Loucy (cell line): ENCODE measurements at regions not wholly inside any gene's neighbourhood (a gene's known extent, or its start where the extent isn't known, plus 50 kb on each side); places are given as distances from the start of the nearest gene placed in this dataset.

ENCODE experiments used
- EZH2phosphoT487 ChIP-seq: fragments of 200-600 bp; IDR thresholded peaks from 2 replicates; pipeline ENCODE4 v1.6.1; 2018; ENCODE audit warnings: antibody characterized with exemption, mild to moderate bottlenecking, moderate library complexity, borderline replicate concordance
- TF ChIP-seq, protein P1 (sequence below): fragments of 200-600 bp; sonication (generic); conservative IDR thresholded peaks from 2 replicates; pipeline ENCODE4 v1.5.1; 2014; ENCODE audit warnings: mild to moderate bottlenecking, antibody characterized with exemption, low read length

DNA sequence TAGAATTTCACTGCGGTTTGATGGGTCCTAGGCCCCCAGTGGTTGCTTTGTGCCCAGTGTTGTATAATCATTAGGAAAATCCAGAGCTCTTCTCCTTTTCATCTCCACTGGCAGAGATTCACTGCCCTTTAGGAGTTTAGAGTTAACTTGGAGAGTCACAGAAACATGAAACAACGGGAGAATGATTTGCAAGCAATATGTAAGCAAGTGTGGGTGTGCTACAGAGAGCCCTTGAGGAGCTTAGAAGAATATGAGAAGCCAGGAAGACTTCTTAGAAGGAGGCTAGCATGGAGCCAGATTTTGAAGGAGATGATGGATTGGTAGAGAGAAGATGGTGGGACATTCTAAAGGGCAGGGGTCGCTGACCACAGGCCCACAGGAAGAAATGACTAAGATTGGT is 327.3 kb downstream of the ZNF326 start:
- TF ChIP-seq, protein P1, sequence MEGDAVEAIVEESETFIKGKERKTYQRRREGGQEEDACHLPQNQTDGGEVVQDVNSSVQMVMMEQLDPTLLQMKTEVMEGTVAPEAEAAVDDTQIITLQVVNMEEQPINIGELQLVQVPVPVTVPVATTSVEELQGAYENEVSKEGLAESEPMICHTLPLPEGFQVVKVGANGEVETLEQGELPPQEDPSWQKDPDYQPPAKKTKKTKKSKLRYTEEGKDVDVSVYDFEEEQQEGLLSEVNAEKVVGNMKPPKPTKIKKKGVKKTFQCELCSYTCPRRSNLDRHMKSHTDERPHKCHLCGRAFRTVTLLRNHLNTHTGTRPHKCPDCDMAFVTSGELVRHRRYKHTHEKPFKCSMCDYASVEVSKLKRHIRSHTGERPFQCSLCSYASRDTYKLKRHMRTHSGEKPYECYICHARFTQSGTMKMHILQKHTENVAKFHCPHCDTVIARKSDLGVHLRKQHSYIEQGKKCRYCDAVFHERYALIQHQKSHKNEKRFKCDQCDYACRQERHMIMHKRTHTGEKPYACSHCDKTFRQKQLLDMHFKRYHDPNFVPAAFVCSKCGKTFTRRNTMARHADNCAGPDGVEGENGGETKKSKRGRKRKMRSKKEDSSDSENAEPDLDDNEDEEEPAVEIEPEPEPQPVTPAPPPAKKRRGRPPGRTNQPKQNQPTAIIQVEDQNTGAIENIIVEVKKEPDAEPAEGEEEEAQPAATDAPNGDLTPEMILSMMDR: no peak
- TF ChIP-seq EZH2phosphoT487: no peak
